ENCODE measurements at regions not wholly inside any gene's neighbourhood (a gene's known extent, or its start where the extent isn't known, plus 50 kb on each side); places are given as distances from the start of the nearest gene placed in this dataset.

DNA sequence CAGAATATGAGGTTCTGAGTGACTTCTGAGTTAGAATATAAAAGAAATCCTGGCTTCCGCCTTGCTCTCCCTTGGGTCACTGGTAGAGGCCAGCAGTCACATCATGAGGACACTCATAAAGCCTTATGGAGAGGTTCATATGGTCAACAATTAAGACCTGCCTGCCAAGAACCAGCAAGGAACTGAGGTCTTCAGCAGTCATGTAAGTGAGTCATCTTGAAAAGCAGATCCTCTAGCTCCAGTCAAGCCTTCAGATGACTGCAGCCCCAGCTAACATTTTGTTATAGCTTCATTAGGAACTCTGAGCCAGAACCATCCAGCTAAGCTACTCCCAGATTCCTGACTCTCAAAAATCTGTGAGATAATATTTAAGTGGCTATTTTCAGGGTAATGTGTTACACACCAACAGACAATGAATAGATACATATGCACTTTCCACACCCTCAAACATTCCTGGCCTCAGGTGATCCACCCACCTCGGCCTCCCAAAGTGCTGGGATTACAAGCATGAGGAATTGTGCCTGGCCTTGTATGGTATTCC, 447.2 kb downstream of the SHQ1 start:
- no peak for TF ChIP-seq TCF7L2 (IDR thresholded peaks at IDR 0.05; ENCODE audit: low read depth, low read length)
- Histone ChIP-seq H3K36me3 (ENCODE audit: control insufficient read depth, insufficient read depth, low read length) (no peaks in the 10 kb centered on the region), H3K27me3 (ENCODE audit: control insufficient read depth, insufficient read depth, low read length) (no peaks in the 10 kb centered on the region), H3K4me3 (ENCODE audit: low read depth in 2 of 2, low read length in 2 of 2) (no peak overlapping the region), H3K27ac (ENCODE audit: low read length) (no peak overlapping the region), H3K4me1 (ENCODE audit: control insufficient read depth, insufficient read depth, low read length) (no peaks in the 10 kb centered on the region), H3K9me3 (ENCODE audit: control insufficient read depth, insufficient read depth, low read depth, low read length) (no peaks in the 10 kb centered on the region)
- no TSS peak for BruUV-seq (replicated peaks)
- ChIA-PET CTCF (no interaction called here), POLR2A (no interaction called here)
- ATAC-seq (no peak), DNase-seq (ENCODE audit: low read depth, low spot score) (no peak)
- in situ Hi-C loops (cut with HindIII; ENCODE audit: low pct_unique_long_range_greater_than_20kb, low sequenced_read_pairs) (no loop called here), intact Hi-C loops (cut with micrococcal nuclease; ENCODE audit: unreplicated experiment) (no loop called here)

GRCh38 chr3:72398781-72399180, 449.5 kb downstream of the SHQ1 start:
- ATAC-seq (no peak), DNase-seq (ENCODE audit: low read depth, low spot score) (no peak)
- intact Hi-C loops (cut with micrococcal nuclease; ENCODE audit: unreplicated experiment) (no loop called here), in situ Hi-C loops (cut with HindIII; ENCODE audit: low pct_unique_long_range_greater_than_20kb, low sequenced_read_pairs) (no loop called here)
- no peaks in the 10 kb centered on the region for H3K9me3 ChIP-seq (ENCODE audit: control insufficient read depth, insufficient read depth, low read depth, low read length)
- TF ChIP-seq SIN3A (IDR thresholded peaks at IDR 0.05; ENCODE audit: borderline replicate concordance, insufficient read depth, low read depth, low read length), result no peak
- no peak for TF ChIP-seq TCF7L2 (IDR thresholded peaks at IDR 0.05; ENCODE audit: low read depth, low read length)
- TF ChIP-seq POLR2AphosphoS5 (IDR thresholded peaks at IDR 0.05; ENCODE audit: low read depth, low read length), result no peak
- TF ChIP-seq, protein P1, sequence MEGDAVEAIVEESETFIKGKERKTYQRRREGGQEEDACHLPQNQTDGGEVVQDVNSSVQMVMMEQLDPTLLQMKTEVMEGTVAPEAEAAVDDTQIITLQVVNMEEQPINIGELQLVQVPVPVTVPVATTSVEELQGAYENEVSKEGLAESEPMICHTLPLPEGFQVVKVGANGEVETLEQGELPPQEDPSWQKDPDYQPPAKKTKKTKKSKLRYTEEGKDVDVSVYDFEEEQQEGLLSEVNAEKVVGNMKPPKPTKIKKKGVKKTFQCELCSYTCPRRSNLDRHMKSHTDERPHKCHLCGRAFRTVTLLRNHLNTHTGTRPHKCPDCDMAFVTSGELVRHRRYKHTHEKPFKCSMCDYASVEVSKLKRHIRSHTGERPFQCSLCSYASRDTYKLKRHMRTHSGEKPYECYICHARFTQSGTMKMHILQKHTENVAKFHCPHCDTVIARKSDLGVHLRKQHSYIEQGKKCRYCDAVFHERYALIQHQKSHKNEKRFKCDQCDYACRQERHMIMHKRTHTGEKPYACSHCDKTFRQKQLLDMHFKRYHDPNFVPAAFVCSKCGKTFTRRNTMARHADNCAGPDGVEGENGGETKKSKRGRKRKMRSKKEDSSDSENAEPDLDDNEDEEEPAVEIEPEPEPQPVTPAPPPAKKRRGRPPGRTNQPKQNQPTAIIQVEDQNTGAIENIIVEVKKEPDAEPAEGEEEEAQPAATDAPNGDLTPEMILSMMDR (IDR thresholded peaks at IDR 0.05), result no peak
- TF ChIP-seq, protein P2, sequence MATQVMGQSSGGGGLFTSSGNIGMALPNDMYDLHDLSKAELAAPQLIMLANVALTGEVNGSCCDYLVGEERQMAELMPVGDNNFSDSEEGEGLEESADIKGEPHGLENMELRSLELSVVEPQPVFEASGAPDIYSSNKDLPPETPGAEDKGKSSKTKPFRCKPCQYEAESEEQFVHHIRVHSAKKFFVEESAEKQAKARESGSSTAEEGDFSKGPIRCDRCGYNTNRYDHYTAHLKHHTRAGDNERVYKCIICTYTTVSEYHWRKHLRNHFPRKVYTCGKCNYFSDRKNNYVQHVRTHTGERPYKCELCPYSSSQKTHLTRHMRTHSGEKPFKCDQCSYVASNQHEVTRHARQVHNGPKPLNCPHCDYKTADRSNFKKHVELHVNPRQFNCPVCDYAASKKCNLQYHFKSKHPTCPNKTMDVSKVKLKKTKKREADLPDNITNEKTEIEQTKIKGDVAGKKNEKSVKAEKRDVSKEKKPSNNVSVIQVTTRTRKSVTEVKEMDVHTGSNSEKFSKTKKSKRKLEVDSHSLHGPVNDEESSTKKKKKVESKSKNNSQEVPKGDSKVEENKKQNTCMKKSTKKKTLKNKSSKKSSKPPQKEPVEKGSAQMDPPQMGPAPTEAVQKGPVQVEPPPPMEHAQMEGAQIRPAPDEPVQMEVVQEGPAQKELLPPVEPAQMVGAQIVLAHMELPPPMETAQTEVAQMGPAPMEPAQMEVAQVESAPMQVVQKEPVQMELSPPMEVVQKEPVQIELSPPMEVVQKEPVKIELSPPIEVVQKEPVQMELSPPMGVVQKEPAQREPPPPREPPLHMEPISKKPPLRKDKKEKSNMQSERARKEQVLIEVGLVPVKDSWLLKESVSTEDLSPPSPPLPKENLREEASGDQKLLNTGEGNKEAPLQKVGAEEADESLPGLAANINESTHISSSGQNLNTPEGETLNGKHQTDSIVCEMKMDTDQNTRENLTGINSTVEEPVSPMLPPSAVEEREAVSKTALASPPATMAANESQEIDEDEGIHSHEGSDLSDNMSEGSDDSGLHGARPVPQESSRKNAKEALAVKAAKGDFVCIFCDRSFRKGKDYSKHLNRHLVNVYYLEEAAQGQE (IDR thresholded peaks at IDR 0.05; ENCODE audit: insufficient read depth in 1 of 2, low read depth in 2 of 2, low read length in 1 of 2), result no peak
- ChIA-PET POLR2A (no interaction called here), CTCF (no interaction called here)
- H3K4me1 ChIP-seq (ENCODE audit: control insufficient read depth, insufficient read depth, low read length), result no peaks in the 10 kb centered on the region
- H3K27me3 ChIP-seq (ENCODE audit: control insufficient read depth, insufficient read depth, low read length), result no peaks in the 10 kb centered on the region
- H3K27ac ChIP-seq (ENCODE audit: low read length), result no peak overlapping the region
- H3K36me3 ChIP-seq (ENCODE audit: control insufficient read depth, insufficient read depth, low read length), result no peaks in the 10 kb centered on the region
- BruUV-seq (replicated peaks), result no TSS peak
- H3K4me3 ChIP-seq (ENCODE audit: low read depth in 2 of 2, low read length in 2 of 2), result no peak overlapping the region

- BruUV-seq (replicated peaks), result no TSS peak
These were observed 450.7 kb downstream of the SHQ1 start for GRCh38 chr3:72397586-72397985.

More at GRCh38 chr3:72397586-72397985, 450.7 kb downstream of the SHQ1 start:
- ATAC-seq, result no peak
- CTCF ChIA-PET, result no interaction called here
- no peak for DNase-seq (ENCODE audit: low read depth, low spot score)
- Histone ChIP-seq H3K27me3 (ENCODE audit: control insufficient read depth, insufficient read depth, low read length) (no peaks in the 10 kb centered on the region), H3K27ac (ENCODE audit: low read length) (no peak overlapping the region), H3K4me1 (ENCODE audit: control insufficient read depth, insufficient read depth, low read length) (no peaks in the 10 kb centered on the region), H3K36me3 (ENCODE audit: control insufficient read depth, insufficient read depth, low read length) (no peaks in the 10 kb centered on the region), H3K4me3 (ENCODE audit: low read depth in 2 of 2, low read length in 2 of 2) (no peak overlapping the region), H3K9me3 (ENCODE audit: control insufficient read depth, insufficient read depth, low read depth, low read length) (no peaks in the 10 kb centered on the region)
- intact Hi-C loops (cut with micrococcal nuclease; ENCODE audit: unreplicated experiment) (no loop called here), in situ Hi-C loops (cut with HindIII; ENCODE audit: low pct_unique_long_range_greater_than_20kb, low sequenced_read_pairs) (no loop called here)
- POLR2A ChIA-PET, result interaction anchor here (0.6 kb wide), 1 partner anchor 24 kb away, joined by 3 read pairs; no protein-coding TSS in a partner anchor
- TF ChIP-seq, protein P1 (IDR thresholded peaks at IDR 0.05), result no peak
- TF ChIP-seq, protein P2 (IDR thresholded peaks at IDR 0.05; ENCODE audit: insufficient read depth in 1 of 2, low read depth in 2 of 2, low read length in 1 of 2), result peak; percentile 67 to 73; a peak in 3 of 4 replicates
- no peak for TF ChIP-seq SIN3A (IDR thresholded peaks at IDR 0.05; ENCODE audit: borderline replicate concordance, insufficient read depth, low read depth, low read length)
